H9 (cell line): ENCODE measurements at regions not wholly inside any gene's neighbourhood (a gene's known extent, or its start where the extent isn't known, plus 50 kb on each side); places are given as distances from the start of the nearest gene placed in this dataset.

ENCODE experiments used
- DNase-seq: peaks from one replicate; pipeline ENCODE4 v3.0.0-alpha.2; 2017
- H2AFZ ChIP-seq: one replicate; pipeline ENCODE4 v1.6.1; 2013; ENCODE audit warnings: mild to moderate bottlenecking, low read length, control low read depth, moderate library complexity
- H2AK5ac ChIP-seq: 2 replicates; pipeline ENCODE4 v1.6.1; 2013; ENCODE audit warnings: low read length, control low read depth, mixed read lengths; ENCODE audit not compliant: insufficient read length
- H2BK120ac ChIP-seq: one replicate; pipeline ENCODE4 v1.6.1; 2013; ENCODE audit warnings: low read depth, mild to moderate bottlenecking, low read length, control low read depth, inconsistent platforms; ENCODE audit not compliant: poor library complexity, severe bottlenecking
- H2BK12ac ChIP-seq: 2 replicates; pipeline ENCODE4 v1.6.1; 2013; ENCODE audit warnings: low read length, control low read depth, mixed read lengths, low read depth; ENCODE audit not compliant: insufficient read length
- H2BK15ac ChIP-seq: 2 replicates; pipeline ENCODE4 v1.6.1; 2013; ENCODE audit warnings: low read depth, low read length, control low read depth
- H2BK20ac ChIP-seq: one replicate; pipeline ENCODE4 v1.6.1; 2013; ENCODE audit warnings: low read depth, mild to moderate bottlenecking, low read length, control low read depth, inconsistent platforms; ENCODE audit not compliant: poor library complexity, severe bottlenecking
- H2BK5ac ChIP-seq: 2 replicates; pipeline ENCODE4 v1.6.1; 2013; ENCODE audit warnings: low read length, control low read depth, mixed read lengths; ENCODE audit not compliant: insufficient read length
- H3K14ac ChIP-seq: 2 replicates; pipeline ENCODE4 v1.6.1; 2013; ENCODE audit warnings: low read length, control low read depth; ENCODE audit not compliant: insufficient read depth
- H3K18ac ChIP-seq: 2 replicates; pipeline ENCODE4 v1.6.1; 2013; ENCODE audit warnings: low read depth, mild to moderate bottlenecking, mixed read lengths, low read length, control low read depth; ENCODE audit not compliant: insufficient read length
- H3K23ac ChIP-seq: 2 replicates; pipeline ENCODE4 v1.6.1; 2013; ENCODE audit warnings: low read length, control low read depth, mixed read lengths, low read depth; ENCODE audit not compliant: insufficient read length
- H3K23me2 ChIP-seq: 2 replicates; pipeline ENCODE4 v1.6.1; 2013; ENCODE audit warnings: low read depth, mild to moderate bottlenecking, mixed read lengths, low read length, control low read depth; ENCODE audit not compliant: insufficient read length, poor library complexity, severe bottlenecking
- H3K27ac ChIP-seq: 2 replicates; pipeline ENCODE4 v1.5.1; 2013; ENCODE audit warnings: low read length, control low read depth, mixed read lengths, low read depth; ENCODE audit not compliant: insufficient read length
- H3K27me3 ChIP-seq: 2 replicates; pipeline ENCODE4 v1.6.1; 2013; ENCODE audit warnings: low read length, control low read depth, inconsistent platforms; ENCODE audit not compliant: insufficient read depth
- H3K4ac ChIP-seq: 2 replicates; pipeline ENCODE4 v1.6.1; 2013; ENCODE audit warnings: low read depth, mild to moderate bottlenecking, control low read depth, inconsistent platforms, low read length, moderate library complexity
- H3K4me1 ChIP-seq: 2 replicates; pipeline ENCODE4 v1.6.1; 2013; ENCODE audit warnings: low read length, control low read depth, inconsistent platforms; ENCODE audit not compliant: insufficient read depth
- H3K4me2 ChIP-seq: 2 replicates; pipeline ENCODE4 v1.6.1; 2013; ENCODE audit warnings: low read length, control low read depth, mixed read lengths; ENCODE audit not compliant: insufficient read length, insufficient read depth
- H3K56ac ChIP-seq: 2 replicates; pipeline ENCODE4 v1.6.1; 2013; ENCODE audit warnings: low read depth, mild to moderate bottlenecking, mixed read lengths, low read length, control low read depth; ENCODE audit not compliant: insufficient read length
- H3K79me1 ChIP-seq: 2 replicates; pipeline ENCODE4 v1.6.1; 2013; ENCODE audit warnings: low read depth, mild to moderate bottlenecking, moderate library complexity, low read length, control low read depth, inconsistent platforms; ENCODE audit not compliant: insufficient read depth, poor library complexity, severe bottlenecking
- H3K79me2 ChIP-seq: 2 replicates; pipeline ENCODE4 v1.6.1; 2013; ENCODE audit warnings: low read length, control low read depth, inconsistent platforms; ENCODE audit not compliant: insufficient read depth
- H3K9ac ChIP-seq: 2 replicates; pipeline ENCODE4 v1.6.1; 2013; ENCODE audit warnings: low read length, control low read depth, mixed read lengths; ENCODE audit not compliant: insufficient read length; ENCODE audit errors: extremely low read depth
- H3K9me3 ChIP-seq: one replicate; pipeline ENCODE4 v1.6.1; 2013; ENCODE audit warnings: low read depth, low read length, inconsistent platforms; ENCODE audit not compliant: control insufficient read depth
- H3T11ph ChIP-seq: one replicate; pipeline ENCODE4 v1.6.1; 2013; ENCODE audit warnings: mild to moderate bottlenecking, low read length, control low read depth, inconsistent platforms
- H4K20me1 ChIP-seq: one replicate; pipeline ENCODE4 v1.6.1; 2013; ENCODE audit not compliant: control insufficient read depth, insufficient read length, insufficient read depth
- H4K5ac ChIP-seq: 2 replicates; pipeline ENCODE4 v1.6.1; 2013; ENCODE audit warnings: low read depth, mild to moderate bottlenecking, mixed read lengths, low read length, control low read depth; ENCODE audit not compliant: insufficient read length
- H4K8ac ChIP-seq: replicated peaks from 2 replicates; pipeline ENCODE4 v1.6.1; 2013; ENCODE audit warnings: low read length, control low read depth, mixed read lengths, low read depth; ENCODE audit not compliant: insufficient read length
- H4K91ac ChIP-seq: 2 replicates; pipeline ENCODE4 v1.6.1; 2013; ENCODE audit warnings: low read depth, mild to moderate bottlenecking, moderate library complexity, mixed read lengths, low read length, control low read depth; ENCODE audit not compliant: insufficient read length
- H3K27ac Mint-ChIP-seq, 3 experiments: 2 replicates in 2 of 3; 3 replicates in 1 of 3; pipeline ENCODE4 v1.8.0; 2020 to 2021; ENCODE audit warnings: mixed read lengths in 3 of 3, mild to moderate bottlenecking in 1 of 3, moderate library complexity in 1 of 3
- H3K27me3 Mint-ChIP-seq: 2 replicates; pipeline ENCODE4 v1.8.0; 2021; ENCODE audit warnings: low read depth, mild to moderate bottlenecking, moderate library complexity, mixed read lengths
- H3K36me3 Mint-ChIP-seq, 3 experiments: 2 replicates in 2 of 3; 3 replicates in 1 of 3; pipeline ENCODE4 v1.8.0; 2020 to 2021; ENCODE audit warnings: low read depth in 3 of 3, mixed read lengths in 3 of 3; ENCODE audit not compliant: insufficient read depth in 1 of 3
- H3K4me1 Mint-ChIP-seq, 2 experiments: 2 replicates each; pipeline ENCODE4 v1.8.0; 2020; ENCODE audit warnings: mixed read lengths in 2 of 2
- H3K4me3 Mint-ChIP-seq, 2 experiments: 2 replicates in 1 of 2; 3 replicates in 1 of 2; pipeline ENCODE4 v1.8.0; 2020 to 2021; ENCODE audit warnings: mild to moderate bottlenecking in 2 of 2, mixed read lengths in 2 of 2, moderate library complexity in 1 of 2
- H3K9me3 Mint-ChIP-seq, 2 experiments: 2 replicates in 1 of 2; 3 replicates in 1 of 2; pipeline ENCODE4 v1.8.0; 2020; ENCODE audit warnings: mild to moderate bottlenecking in 2 of 2, mixed read lengths in 2 of 2, moderate library complexity in 1 of 2
- WGBS: extraction: QIAGEN DNeasy Blood & Tissue Kit; methylation state at CpG from one replicate; pipeline ENCODE4 v1.1.7; 2013; ENCODE audit warnings: missing lambda C conversion rate, low lambda C conversion rate, mixed read lengths; ENCODE audit not compliant: insufficient read length; ENCODE audit errors: extremely low coverage; 5-methylcytosine and 5-hydroxymethylcytosine counted together
- TF ChIP-seq, protein P1 (sequence below): fragments of 200-600 bp; sonication (generic); conservative IDR thresholded peaks from 3 replicates; pipeline ENCODE4 v1.8.0; 2021; ENCODE audit warnings: antibody characterized with exemption, mild to moderate bottlenecking

DNA sequence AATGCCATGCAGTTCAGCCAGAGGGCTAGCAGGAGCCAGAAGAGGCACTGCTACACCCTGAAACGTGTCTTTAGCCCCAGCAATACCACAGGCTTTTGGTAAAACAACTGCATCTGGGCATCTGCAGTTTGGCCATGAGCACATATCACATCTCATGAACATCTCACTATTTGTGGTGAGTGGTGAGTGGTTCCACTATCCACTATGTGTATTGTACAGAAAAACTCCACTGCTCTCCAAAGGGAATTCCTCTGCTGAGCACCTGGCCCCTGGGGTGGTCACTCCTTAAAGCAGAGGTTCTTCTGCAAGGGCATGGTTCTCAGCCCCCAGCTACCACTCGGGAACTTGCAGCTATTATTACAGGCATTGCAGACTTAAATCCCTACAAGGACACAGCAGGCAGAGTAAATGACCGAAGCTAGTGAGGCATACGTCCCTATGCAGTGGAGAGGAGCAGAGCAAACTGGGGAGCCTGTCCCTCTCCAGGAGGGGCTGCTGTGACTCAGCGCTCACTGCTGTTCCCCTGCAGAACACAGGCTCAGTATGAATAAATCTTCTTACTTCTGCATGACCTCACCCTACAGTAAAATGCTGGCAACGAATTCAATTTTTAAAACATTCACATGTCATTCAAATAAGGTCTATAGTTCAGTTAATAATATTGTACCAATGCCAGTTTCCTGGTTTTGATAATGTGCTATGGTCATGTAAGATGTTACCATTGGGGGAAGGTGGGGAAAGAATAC, 332.4 kb upstream of the ZNF507 start:
- Histone ChIP-seq H3K27me3 (no peaks in the 10 kb centered on the region), H3K23ac (no peak overlapping the region), H3K79me2 (no peaks in the 10 kb centered on the region), H3K4me2 (no peak overlapping the region), H2BK5ac (no peak overlapping the region), H3K14ac (no peak overlapping the region), H2BK12ac (no peak overlapping the region), H4K8ac (no peak overlapping the region), H4K5ac (no peak overlapping the region), H3K79me1 (no peaks in the 10 kb centered on the region), H3K56ac (no peak overlapping the region), H3K9me3 (no peaks in the 10 kb centered on the region), H3T11ph (no peak overlapping the region), H3K23me2 (no peaks in the 10 kb centered on the region), H2AK5ac (no peak overlapping the region), H2BK120ac (no peak overlapping the region), H4K91ac (no peak overlapping the region), H2BK20ac (no peak overlapping the region), H2BK15ac (no peak overlapping the region), H2AFZ (no peak overlapping the region), H4K20me1 (no peaks in the 10 kb centered on the region), H3K9ac (no peak overlapping the region), H3K4ac (no peak overlapping the region), H3K27ac (no peak overlapping the region), H3K18ac (no peak overlapping the region), H3K4me1 (no peaks in the 10 kb centered on the region)
- no CpG with 5 or more reads among the region's 6 CpGs for WGBS
- Mint-ChIP-seq H3K4me3 (no peak overlapping the region), H3K27ac (no peak overlapping the region), H3K9me3 (peaks cover 0 to 4% of the 10 kb centered on the region in 2 experiments; a peak in 2 of 5 replicates), H3K4me1 (peaks cover 0 to 3% of the 10 kb centered on the region in 2 experiments; a peak in 2 of 4 replicates), H3K36me3 (peaks cover 0 to 3% (median 0%) of the 10 kb centered on the region in 3 experiments; a peak in 1 of 7 replicates), H3K27me3 (no peaks in the 10 kb centered on the region)
- no peak for DNase-seq
- TF ChIP-seq, protein P1, sequence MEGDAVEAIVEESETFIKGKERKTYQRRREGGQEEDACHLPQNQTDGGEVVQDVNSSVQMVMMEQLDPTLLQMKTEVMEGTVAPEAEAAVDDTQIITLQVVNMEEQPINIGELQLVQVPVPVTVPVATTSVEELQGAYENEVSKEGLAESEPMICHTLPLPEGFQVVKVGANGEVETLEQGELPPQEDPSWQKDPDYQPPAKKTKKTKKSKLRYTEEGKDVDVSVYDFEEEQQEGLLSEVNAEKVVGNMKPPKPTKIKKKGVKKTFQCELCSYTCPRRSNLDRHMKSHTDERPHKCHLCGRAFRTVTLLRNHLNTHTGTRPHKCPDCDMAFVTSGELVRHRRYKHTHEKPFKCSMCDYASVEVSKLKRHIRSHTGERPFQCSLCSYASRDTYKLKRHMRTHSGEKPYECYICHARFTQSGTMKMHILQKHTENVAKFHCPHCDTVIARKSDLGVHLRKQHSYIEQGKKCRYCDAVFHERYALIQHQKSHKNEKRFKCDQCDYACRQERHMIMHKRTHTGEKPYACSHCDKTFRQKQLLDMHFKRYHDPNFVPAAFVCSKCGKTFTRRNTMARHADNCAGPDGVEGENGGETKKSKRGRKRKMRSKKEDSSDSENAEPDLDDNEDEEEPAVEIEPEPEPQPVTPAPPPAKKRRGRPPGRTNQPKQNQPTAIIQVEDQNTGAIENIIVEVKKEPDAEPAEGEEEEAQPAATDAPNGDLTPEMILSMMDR, result no peak
